ENCODE measurements at regions not wholly inside any gene's neighbourhood (a gene's known extent, or its start where the extent isn't known, plus 50 kb on each side); places are given as distances from the start of the nearest gene placed in this dataset.

DNA sequence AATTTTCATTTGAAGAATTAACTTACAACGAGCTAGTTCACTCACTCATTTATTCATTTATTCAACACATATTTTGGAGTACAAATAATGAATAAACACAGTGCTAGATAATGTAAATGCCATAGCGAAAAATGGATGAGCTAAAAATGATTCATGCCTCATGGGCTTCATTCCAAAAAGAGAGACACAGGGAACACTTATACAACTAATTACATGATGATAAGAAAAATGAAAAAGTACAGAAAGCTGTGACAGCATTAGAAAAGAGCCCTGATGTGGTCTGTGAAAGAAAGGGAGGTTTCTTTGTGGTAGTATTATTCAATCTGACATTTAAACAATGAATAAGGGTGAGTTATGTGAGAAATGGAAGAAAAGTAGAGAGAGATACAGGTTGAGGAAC lies 726.4 kb downstream of the AMY1C start:
- TF ChIP-seq POLR2A (IDR thresholded peaks at IDR 0.05), result no peak
- no peak for TF ChIP-seq POLR2AphosphoS5 (IDR thresholded peaks at IDR 0.05)
